ENCODE measurements at regions not wholly inside any gene's neighbourhood (a gene's known extent, or its start where the extent isn't known, plus 50 kb on each side); places are given as distances from the start of the nearest gene placed in this dataset.

- no peak for DNase-seq (ENCODE audit: extremely low spot score, unreplicated experiment)
- H3K9me3 Mint-ChIP-seq (ENCODE audit: unreplicated experiment) = peaks cover 5% of the 10 kb centered on the region
- H3K4me1 Mint-ChIP-seq (ENCODE audit: unreplicated experiment) = no peaks in the 10 kb centered on the region
- no peaks in the 10 kb centered on the region for H3K27me3 Mint-ChIP-seq (ENCODE audit: unreplicated experiment)
- no peak for TF ChIP-seq CTCF (IDR thresholded peaks at IDR 0.05)
- no peak overlapping the region for H3K27ac Mint-ChIP-seq (ENCODE audit: unreplicated experiment)
- no peak overlapping the region for H3K4me3 Mint-ChIP-seq (ENCODE audit: unreplicated experiment)
- H3K36me3 Mint-ChIP-seq (ENCODE audit: unreplicated experiment) = no peaks in the 10 kb centered on the region
Measured at GRCh38 chr9:106769331-106769730, 93.6 kb upstream of the ZNF462 start.

- Mint-ChIP-seq H3K27ac (ENCODE audit: unreplicated experiment) (no peak overlapping the region), H3K36me3 (ENCODE audit: unreplicated experiment) (no peaks in the 10 kb centered on the region), H3K4me1 (ENCODE audit: unreplicated experiment) (no peaks in the 10 kb centered on the region), H3K27me3 (ENCODE audit: unreplicated experiment) (no peaks in the 10 kb centered on the region), H3K4me3 (ENCODE audit: unreplicated experiment) (no peak overlapping the region), H3K9me3 (ENCODE audit: unreplicated experiment) (no peaks in the 10 kb centered on the region)
- DNase-seq (ENCODE audit: extremely low spot score, unreplicated experiment) = no peak
- no peak for TF ChIP-seq CTCF (IDR thresholded peaks at IDR 0.05)
Measured at GRCh38 chr9:106771608-106772007, 91.4 kb upstream of the ZNF462 start.

GRCh38 chr9:106772523-106773290 lies 90.3 kb upstream of the ZNF462 start:
- Mint-ChIP-seq H3K27me3 (ENCODE audit: unreplicated experiment) (no peaks in the 10 kb centered on the region), H3K4me1 (ENCODE audit: unreplicated experiment) (no peaks in the 10 kb centered on the region), H3K27ac (ENCODE audit: unreplicated experiment) (no peak overlapping the region), H3K4me3 (ENCODE audit: unreplicated experiment) (no peak overlapping the region), H3K9me3 (ENCODE audit: unreplicated experiment) (no peaks in the 10 kb centered on the region), H3K36me3 (ENCODE audit: unreplicated experiment) (no peaks in the 10 kb centered on the region)
- DNase-seq (ENCODE audit: extremely low spot score, unreplicated experiment) = no peak
- no peak for TF ChIP-seq CTCF (IDR thresholded peaks at IDR 0.05)

- Mint-ChIP-seq H3K4me3 (ENCODE audit: unreplicated experiment) (no peak overlapping the region), H3K36me3 (ENCODE audit: unreplicated experiment) (no peaks in the 10 kb centered on the region), H3K9me3 (ENCODE audit: unreplicated experiment) (no peaks in the 10 kb centered on the region), H3K4me1 (ENCODE audit: unreplicated experiment) (no peaks in the 10 kb centered on the region), H3K27me3 (ENCODE audit: unreplicated experiment) (no peaks in the 10 kb centered on the region), H3K27ac (ENCODE audit: unreplicated experiment) (no peak overlapping the region)
- TF ChIP-seq CTCF (IDR thresholded peaks at IDR 0.05) = no peak
- no peak for DNase-seq (ENCODE audit: extremely low spot score, unreplicated experiment)
Measured at GRCh38 chr9:106773750-106774149, 89.2 kb upstream of the ZNF462 start.

GRCh38 chr9:106775960-106776359 lies 87.0 kb upstream of the ZNF462 start:
- no peaks in the 10 kb centered on the region for H3K36me3 Mint-ChIP-seq (ENCODE audit: unreplicated experiment)
- no peaks in the 10 kb centered on the region for H3K9me3 Mint-ChIP-seq (ENCODE audit: unreplicated experiment)
- no peaks in the 10 kb centered on the region for H3K4me1 Mint-ChIP-seq (ENCODE audit: unreplicated experiment)
- no peak for DNase-seq (ENCODE audit: extremely low spot score, unreplicated experiment)
- no peaks in the 10 kb centered on the region for H3K27me3 Mint-ChIP-seq (ENCODE audit: unreplicated experiment)
- no peak overlapping the region for H3K4me3 Mint-ChIP-seq (ENCODE audit: unreplicated experiment)
- TF ChIP-seq CTCF (IDR thresholded peaks at IDR 0.05) = no peak
- no peak overlapping the region for H3K27ac Mint-ChIP-seq (ENCODE audit: unreplicated experiment)

Data from osteocyte (in vitro differentiated cells).